ENCODE measurements at regions not wholly inside any gene's neighbourhood (a gene's known extent, or its start where the extent isn't known, plus 50 kb on each side); places are given as distances from the start of the nearest gene placed in this dataset.

DNA sequence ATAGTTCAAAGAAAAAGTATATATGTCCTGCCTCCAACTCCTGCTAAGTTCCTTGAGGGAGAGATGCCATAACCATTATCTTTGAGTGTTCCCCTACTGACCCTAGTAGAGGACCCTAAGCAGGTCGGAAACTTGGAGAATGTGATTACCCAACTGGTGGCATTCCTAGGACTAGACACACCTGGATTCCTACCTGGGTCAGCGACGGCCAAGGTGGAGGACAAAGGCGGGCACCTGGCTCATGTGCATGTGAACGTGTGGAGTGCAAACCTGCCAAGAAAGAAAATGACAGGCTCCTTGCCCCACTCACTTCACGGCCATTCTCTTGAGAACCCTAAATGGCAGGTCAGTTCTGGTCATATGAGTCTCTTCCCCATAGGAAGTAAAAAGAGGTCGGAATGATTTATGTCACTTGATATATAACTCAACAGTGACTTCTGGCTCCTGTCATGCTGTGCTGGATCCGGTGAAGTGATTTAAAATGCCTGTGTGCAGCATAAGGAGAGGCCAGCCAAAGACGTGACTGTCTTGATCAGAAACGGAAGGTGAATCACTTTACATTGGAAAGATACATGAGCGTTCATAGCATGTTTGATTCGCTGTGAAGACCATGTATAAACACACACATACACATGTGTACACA is 371.6 kb downstream of the EIPR1 start:
- Histone ChIP-seq H3K9ac (ENCODE audit: control insufficient read depth, insufficient read depth, low read length) (no peak overlapping the region), H3K27ac (ENCODE audit: control insufficient read depth, insufficient read depth) (no peak overlapping the region), H3K27me3 (replicated peaks in 1 of 2; ENCODE audit: control insufficient read depth in 2 of 2, insufficient read depth in 2 of 2, low read length in 1 of 2) (no peaks in the 10 kb centered on the region), H4K20me1 (ENCODE audit: control insufficient read depth, insufficient read depth) (no peaks in the 10 kb centered on the region), H3K4me1 (ENCODE audit: control insufficient read depth, insufficient read depth, low read length) (no peaks in the 10 kb centered on the region), H2AFZ (ENCODE audit: control insufficient read depth, low read depth, low read length) (no peak overlapping the region), H3K9me3 (replicated peaks; ENCODE audit: control insufficient read depth, insufficient read depth, low read length) (no peaks in the 10 kb centered on the region), H3K4me3 (no peak overlapping the region), H3K36me3 (ENCODE audit: control insufficient read depth in 2 of 2, insufficient read depth in 2 of 2, low read length in 1 of 2) (no peaks in the 10 kb centered on the region), H3K4me2 (ENCODE audit: control insufficient read depth, insufficient read depth) (no peak overlapping the region), H3K79me2 (ENCODE audit: control insufficient read depth, insufficient read depth, low read length) (no peaks in the 10 kb centered on the region)
- DNase-seq (ENCODE audit: low read depth, low spot score): no peak
- ChIA-PET CTCF (interaction anchor here (0.5 kb wide), 1 partner anchor 646 kb away, joined by 3 read pairs; no protein-coding TSS in a partner anchor), SMC1A (ENCODE audit: uncharacterized antibody, unreplicated experiment) (no interaction called here), POLR2A (no interaction called here), RAD21 (ENCODE audit: unreplicated experiment) (no interaction called here)
- intact Hi-C loops (cut with micrococcal nuclease; ENCODE audit: unreplicated experiment) (no loop called here), in situ Hi-C loops (cut with MboI) (no loop called here)
- 56% methylated on average over 12 of the region's 12 CpGs for WGBS (ENCODE audit: insufficient coverage, insufficient replicate concordance, low lambda C conversion rate, missing lambda C conversion rate)
- BruUV-seq (replicated peaks): no TSS peak
- no peak for TF ChIP-seq SRF (IDR thresholded peaks at IDR 0.05; ENCODE audit: low read depth in 2 of 2, low read length in 2 of 2)
- no peak for TF ChIP-seq BACH1 (IDR thresholded peaks at IDR 0.05; ENCODE audit: borderline replicate concordance)
- TF ChIP-seq YY1 (IDR thresholded peaks at IDR 0.05; ENCODE audit: low read depth, low read length): no peak
- no peak for TF ChIP-seq FOS (IDR thresholded peaks at IDR 0.05; ENCODE audit: borderline replicate concordance, extremely low read depth, insufficient read length)
- TF ChIP-seq ZNF384 (IDR thresholded peaks at IDR 0.05; ENCODE audit: borderline replicate concordance, low read depth, low read length): no peak
- no peak for TF ChIP-seq CHD2 (IDR thresholded peaks at IDR 0.05; ENCODE audit: borderline replicate concordance, low read depth, low read length)
- TF ChIP-seq, protein P1, sequence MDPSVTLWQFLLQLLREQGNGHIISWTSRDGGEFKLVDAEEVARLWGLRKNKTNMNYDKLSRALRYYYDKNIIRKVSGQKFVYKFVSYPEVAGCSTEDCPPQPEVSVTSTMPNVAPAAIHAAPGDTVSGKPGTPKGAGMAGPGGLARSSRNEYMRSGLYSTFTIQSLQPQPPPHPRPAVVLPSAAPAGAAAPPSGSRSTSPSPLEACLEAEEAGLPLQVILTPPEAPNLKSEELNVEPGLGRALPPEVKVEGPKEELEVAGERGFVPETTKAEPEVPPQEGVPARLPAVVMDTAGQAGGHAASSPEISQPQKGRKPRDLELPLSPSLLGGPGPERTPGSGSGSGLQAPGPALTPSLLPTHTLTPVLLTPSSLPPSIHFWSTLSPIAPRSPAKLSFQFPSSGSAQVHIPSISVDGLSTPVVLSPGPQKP (IDR thresholded peaks at IDR 0.05; ENCODE audit: low read depth, low read length): no peak
- TF ChIP-seq, protein P2, sequence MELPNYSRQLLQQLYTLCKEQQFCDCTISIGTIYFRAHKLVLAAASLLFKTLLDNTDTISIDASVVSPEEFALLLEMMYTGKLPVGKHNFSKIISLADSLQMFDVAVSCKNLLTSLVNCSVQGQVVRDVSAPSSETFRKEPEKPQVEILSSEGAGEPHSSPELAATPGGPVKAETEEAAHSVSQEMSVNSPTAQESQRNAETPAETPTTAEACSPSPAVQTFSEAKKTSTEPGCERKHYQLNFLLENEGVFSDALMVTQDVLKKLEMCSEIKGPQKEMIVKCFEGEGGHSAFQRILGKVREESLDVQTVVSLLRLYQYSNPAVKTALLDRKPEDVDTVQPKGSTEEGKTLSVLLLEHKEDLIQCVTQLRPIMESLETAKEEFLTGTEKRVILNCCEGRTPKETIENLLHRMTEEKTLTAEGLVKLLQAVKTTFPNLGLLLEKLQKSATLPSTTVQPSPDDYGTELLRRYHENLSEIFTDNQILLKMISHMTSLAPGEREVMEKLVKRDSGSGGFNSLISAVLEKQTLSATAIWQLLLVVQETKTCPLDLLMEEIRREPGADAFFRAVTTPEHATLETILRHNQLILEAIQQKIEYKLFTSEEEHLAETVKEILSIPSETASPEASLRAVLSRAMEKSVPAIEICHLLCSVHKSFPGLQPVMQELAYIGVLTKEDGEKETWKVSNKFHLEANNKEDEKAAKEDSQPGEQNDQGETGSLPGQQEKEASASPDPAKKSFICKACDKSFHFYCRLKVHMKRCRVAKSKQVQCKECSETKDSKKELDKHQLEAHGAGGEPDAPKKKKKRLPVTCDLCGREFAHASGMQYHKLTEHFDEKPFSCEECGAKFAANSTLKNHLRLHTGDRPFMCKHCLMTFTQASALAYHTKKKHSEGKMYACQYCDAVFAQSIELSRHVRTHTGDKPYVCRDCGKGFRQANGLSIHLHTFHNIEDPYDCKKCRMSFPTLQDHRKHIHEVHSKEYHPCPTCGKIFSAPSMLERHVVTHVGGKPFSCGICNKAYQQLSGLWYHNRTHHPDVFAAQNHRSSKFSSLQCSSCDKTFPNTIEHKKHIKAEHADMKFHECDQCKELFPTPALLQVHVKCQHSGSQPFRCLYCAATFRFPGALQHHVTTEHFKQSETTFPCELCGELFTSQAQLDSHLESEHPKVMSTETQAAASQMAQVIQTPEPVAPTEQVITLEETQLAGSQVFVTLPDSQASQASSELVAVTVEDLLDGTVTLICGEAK (IDR thresholded peaks at IDR 0.05; ENCODE audit: borderline replicate concordance): no peak
- TF ChIP-seq TCF3 (IDR thresholded peaks at IDR 0.05; ENCODE audit: borderline replicate concordance, insufficient read depth, low read depth, low read length): no peak
- no peak for TF ChIP-seq WRNIP1 (IDR thresholded peaks at IDR 0.05; ENCODE audit: borderline replicate concordance, low read depth, low read length)
- TF ChIP-seq SMAD5 (IDR thresholded peaks at IDR 0.05; ENCODE audit: low read depth): no peak
- FAIRE-seq: no peak
- ATAC-seq: no peak

Measured in GM12878 (cell line).